Memory B cell (primary cell): ENCODE measurements at regions not wholly inside any gene's neighbourhood (a gene's known extent, or its start where the extent isn't known, plus 50 kb on each side); places are given as distances from the start of the nearest gene placed in this dataset.
"Not testable (repeated sequence)": the region's sequence is repeated elsewhere in the genome, so short reads cannot be mapped to it uniquely, and the experiment has no call there.

Experiments
- ATAC-seq: fragments of 150-1000 bp; cut with Tn5 transposase; 2 replicates; pipeline ENCODE4 v1.10.0; 2021; ENCODE audit warnings: low read depth, mild to moderate bottlenecking, moderate library complexity
- DNase-seq, 2 donors: peaks; one replicate each; pipeline ENCODE4 v3.0.0; 2022; ENCODE audit warnings: low spot score in 2 of 2
- H3K27ac Mint-ChIP-seq: one replicate; pipeline ENCODE4 v1.8.0; 2022; ENCODE audit warnings: mild to moderate bottlenecking, moderate library complexity, mixed read lengths
- H3K27me3 Mint-ChIP-seq: one replicate; pipeline ENCODE4 v1.8.0; 2022; ENCODE audit warnings: mixed read lengths
- H3K36me3 Mint-ChIP-seq: one replicate; pipeline ENCODE4 v1.8.0; 2022; ENCODE audit warnings: mild to moderate bottlenecking, mixed read lengths
- H3K4me1 Mint-ChIP-seq: one replicate; pipeline ENCODE4 v1.8.0; 2022; ENCODE audit warnings: mixed read lengths
- H3K4me3 Mint-ChIP-seq: one replicate; pipeline ENCODE4 v1.8.0; 2022; ENCODE audit warnings: mild to moderate bottlenecking, moderate library complexity, mixed read lengths
- H3K9me3 Mint-ChIP-seq: one replicate; pipeline ENCODE4 v1.8.0; 2022; ENCODE audit warnings: mixed read lengths

- no peak overlapping the region for H3K27ac Mint-ChIP-seq
- no peaks in the 10 kb centered on the region for H3K4me1 Mint-ChIP-seq
- peaks cover 2% of the 10 kb centered on the region for H3K36me3 Mint-ChIP-seq
- no peak overlapping the region for H3K4me3 Mint-ChIP-seq
- ATAC-seq, result no peak
- H3K27me3 Mint-ChIP-seq, result no peaks in the 10 kb centered on the region
- H3K9me3 Mint-ChIP-seq, result peaks cover 2% of the 10 kb centered on the region
- no peak for DNase-seq
These were observed 92.9 kb upstream of the PIP4K2A start for GRCh38 chr10:22807238-22807637.

DNA sequence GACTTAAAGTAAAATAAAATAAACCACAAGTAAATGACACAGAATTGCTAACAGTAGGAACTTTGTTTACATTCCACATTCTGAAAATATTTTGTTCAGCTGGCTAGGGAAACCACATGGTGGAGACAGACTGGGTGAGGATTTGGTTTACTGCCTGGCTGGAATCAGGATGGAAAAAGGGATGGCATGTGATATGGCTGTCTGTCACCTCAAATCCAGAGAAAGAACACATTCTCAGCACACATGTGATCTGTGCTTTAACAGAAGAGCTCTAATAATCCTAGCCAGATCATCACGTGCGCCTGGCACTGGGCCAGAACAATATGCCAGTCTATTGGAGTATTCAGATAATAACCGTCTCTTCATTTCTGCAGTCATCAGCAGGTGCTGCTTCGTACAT is 90.9 kb upstream of the PIP4K2A start:
- Mint-ChIP-seq H3K9me3 (no peaks in the 10 kb centered on the region), H3K4me3 (no peak overlapping the region), H3K4me1 (no peaks in the 10 kb centered on the region), H3K27ac (no peak overlapping the region), H3K36me3 (no peaks in the 10 kb centered on the region), H3K27me3 (peaks cover 1% of the 10 kb centered on the region)
- no peak for ATAC-seq
- no peak for DNase-seq

- ATAC-seq (no peak), DNase-seq (no peak)
- no peaks in the 10 kb centered on the region for H3K9me3 Mint-ChIP-seq
- H3K4me1 Mint-ChIP-seq, result no peaks in the 10 kb centered on the region
- H3K36me3 Mint-ChIP-seq, result no peaks in the 10 kb centered on the region
- H3K4me3 Mint-ChIP-seq, result no peak overlapping the region
- H3K27ac Mint-ChIP-seq, result no peak overlapping the region
- peaks cover 3% of the 10 kb centered on the region for H3K27me3 Mint-ChIP-seq
These were observed 89.0 kb upstream of the PIP4K2A start for GRCh38 chr10:22803261-22803885.

DNA sequence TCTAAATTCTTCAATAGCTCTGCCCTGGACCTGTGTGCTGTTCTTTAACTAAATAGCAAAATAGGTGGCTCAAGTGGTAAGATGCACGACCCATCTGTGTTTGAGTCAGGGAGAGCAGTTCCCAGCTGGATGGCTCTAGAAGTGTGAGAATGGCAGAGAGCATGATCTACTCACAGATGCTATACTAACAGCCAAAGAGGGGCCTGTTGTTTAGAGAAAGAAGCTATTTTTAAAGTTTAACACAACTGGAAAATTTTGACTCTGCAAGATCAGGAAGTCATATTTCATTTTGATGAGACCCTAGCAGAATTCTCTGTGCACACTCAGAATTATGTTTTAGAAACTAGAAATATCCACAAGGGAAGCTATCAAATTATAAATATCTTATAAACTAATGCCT is 87.4 kb upstream of the PIP4K2A start:
- DNase-seq (no peak), ATAC-seq (no peak)
- H3K36me3 Mint-ChIP-seq, result no peaks in the 10 kb centered on the region
- no peak overlapping the region for H3K27ac Mint-ChIP-seq
- H3K9me3 Mint-ChIP-seq, result no peaks in the 10 kb centered on the region
- peaks cover 3% of the 10 kb centered on the region for H3K27me3 Mint-ChIP-seq
- no peak overlapping the region for H3K4me3 Mint-ChIP-seq
- H3K4me1 Mint-ChIP-seq, result no peaks in the 10 kb centered on the region

DNA sequence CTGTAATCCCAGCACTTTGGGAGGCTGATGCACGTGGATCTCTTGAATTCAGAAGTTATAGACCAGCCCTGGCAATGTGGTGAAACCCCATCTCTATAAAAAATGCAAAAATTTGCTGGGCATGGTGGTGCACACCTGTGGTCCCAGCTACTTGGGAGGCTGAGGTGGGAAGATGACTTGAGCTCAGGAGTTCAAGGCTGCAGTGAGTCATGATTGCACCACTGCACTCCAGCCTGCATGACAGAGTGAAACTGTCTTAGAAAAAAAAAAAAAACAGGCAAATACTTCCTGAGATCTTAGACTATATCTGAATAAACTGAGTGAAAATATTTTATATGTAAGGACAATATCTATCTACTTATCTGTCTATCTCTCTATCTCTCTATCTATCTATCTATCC is 83.4 kb upstream of the PIP4K2A start:
- not testable (repeated sequence) for H3K4me3 Mint-ChIP-seq, ATAC-seq, H3K4me1 Mint-ChIP-seq, H3K36me3 Mint-ChIP-seq, H3K27ac Mint-ChIP-seq, DNase-seq, H3K9me3 Mint-ChIP-seq, H3K27me3 Mint-ChIP-seq

DNA sequence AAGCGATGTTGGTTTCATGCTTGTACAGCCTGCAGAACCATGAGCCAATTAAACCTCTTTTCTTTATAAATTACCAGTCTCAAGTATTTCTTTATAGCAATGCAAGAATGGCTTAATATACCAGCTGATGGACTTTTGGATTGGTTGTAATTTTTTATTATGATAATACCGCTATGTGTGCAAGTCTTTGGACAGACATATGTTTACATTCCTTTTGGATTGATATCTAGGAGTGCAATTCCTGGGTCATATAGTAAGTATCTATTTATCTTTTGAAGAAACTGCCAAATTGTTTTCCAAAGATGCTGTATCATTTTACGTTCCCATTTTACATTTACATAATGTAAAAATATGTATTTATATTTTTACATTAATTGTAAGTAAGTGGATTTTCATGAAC is 81.2 kb upstream of the PIP4K2A start:
- ATAC-seq, result no peak
- no peak overlapping the region for H3K4me3 Mint-ChIP-seq

GRCh38 chr10:22792161-22792560 is 77.8 kb upstream of the PIP4K2A start:
- no peaks in the 10 kb centered on the region for H3K36me3 Mint-ChIP-seq
- no peak overlapping the region for H3K4me3 Mint-ChIP-seq
- DNase-seq (no peak), ATAC-seq (no peak)
- H3K27ac Mint-ChIP-seq, result no peak overlapping the region
- H3K9me3 Mint-ChIP-seq, result no peaks in the 10 kb centered on the region
- H3K4me1 Mint-ChIP-seq, result no peaks in the 10 kb centered on the region
- H3K27me3 Mint-ChIP-seq, result no peaks in the 10 kb centered on the region

More for the DNA sequence above, 81.2 kb upstream of the PIP4K2A start:
- no peaks in the 10 kb centered on the region for H3K36me3 Mint-ChIP-seq
- H3K4me1 Mint-ChIP-seq, result no peaks in the 10 kb centered on the region
- no peaks in the 10 kb centered on the region for H3K9me3 Mint-ChIP-seq
- H3K27me3 Mint-ChIP-seq, result peaks cover 2% of the 10 kb centered on the region
- no peak for DNase-seq
- H3K27ac Mint-ChIP-seq, result no peak overlapping the region

- Mint-ChIP-seq H3K4me3 (no peak overlapping the region), H3K36me3 (no peaks in the 10 kb centered on the region), H3K4me1 (no peaks in the 10 kb centered on the region), H3K27me3 (no peaks in the 10 kb centered on the region), H3K9me3 (no peaks in the 10 kb centered on the region), H3K27ac (no peak overlapping the region)
- ATAC-seq, result no peak
- DNase-seq, result no peak
These were observed 77.3 kb upstream of the PIP4K2A start for GRCh38 chr10:22791665-22792064.

DNA sequence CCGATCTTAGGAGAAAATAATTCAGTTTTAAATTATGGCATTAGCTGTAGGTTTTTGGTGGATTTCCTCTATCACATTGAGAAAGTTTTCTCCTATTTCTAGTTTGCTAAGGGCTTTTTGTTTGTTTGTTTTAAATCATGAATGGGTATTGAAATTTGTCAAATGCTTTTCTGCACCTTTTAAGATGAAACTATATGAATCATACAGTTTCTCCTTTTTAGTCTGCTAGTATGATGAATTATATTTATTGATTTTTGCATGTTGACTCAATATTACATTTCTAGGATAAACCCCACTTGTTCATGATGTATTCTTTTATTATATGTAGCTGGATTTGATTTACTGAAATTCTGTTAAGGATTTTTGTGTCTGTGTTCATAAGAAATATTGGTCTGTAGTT is 70.3 kb upstream of the PIP4K2A start:
- Mint-ChIP-seq H3K27ac (no peak overlapping the region), H3K36me3 (no peaks in the 10 kb centered on the region), H3K4me1 (peaks cover 3% of the 10 kb centered on the region), H3K9me3 (no peaks in the 10 kb centered on the region), H3K4me3 (no peak overlapping the region), H3K27me3 (no peaks in the 10 kb centered on the region)
- DNase-seq, result no peak
- no peak for ATAC-seq

GRCh38 chr10:22783807-22784206 is 69.4 kb upstream of the PIP4K2A start:
- peaks cover 3% of the 10 kb centered on the region for H3K4me1 Mint-ChIP-seq
- H3K27ac Mint-ChIP-seq, result no peak overlapping the region
- peaks cover under 1% of the 10 kb centered on the region for H3K27me3 Mint-ChIP-seq
- no peaks in the 10 kb centered on the region for H3K36me3 Mint-ChIP-seq
- no peaks in the 10 kb centered on the region for H3K9me3 Mint-ChIP-seq
- H3K4me3 Mint-ChIP-seq, result no peak overlapping the region
- ATAC-seq (no peak), DNase-seq (no peak)

DNA sequence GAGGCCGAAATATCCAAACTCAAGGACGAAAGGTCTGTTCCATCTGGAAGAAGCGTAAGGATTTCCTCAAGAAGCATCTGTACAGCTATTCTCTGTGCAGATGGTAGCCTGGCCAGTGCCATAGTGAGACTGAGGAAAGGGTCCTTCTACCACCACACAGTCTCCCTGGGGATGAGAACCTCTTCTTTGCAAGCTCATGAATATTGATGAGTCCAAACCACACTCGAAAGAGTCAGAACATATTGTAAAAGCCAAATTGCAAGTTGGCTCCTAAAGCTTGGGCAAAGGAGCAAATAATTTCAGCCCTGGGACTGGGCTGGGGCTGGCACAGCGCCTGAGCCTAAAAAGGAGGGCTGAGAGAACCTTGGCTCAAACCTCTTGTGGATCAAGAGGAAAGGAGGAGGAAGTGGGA is 66.1 kb upstream of the PIP4K2A start:
- Mint-ChIP-seq H3K4me1 (peaks cover 3% of the 10 kb centered on the region), H3K36me3 (peaks cover 4% of the 10 kb centered on the region), H3K27me3 (peaks cover 2% of the 10 kb centered on the region), H3K9me3 (peaks cover 6% of the 10 kb centered on the region), H3K4me3 (no peak overlapping the region), H3K27ac (no peak overlapping the region)
- ATAC-seq (no peak), DNase-seq (no peak)

- Mint-ChIP-seq H3K4me3 (no peak overlapping the region), H3K4me1 (peaks cover 3% of the 10 kb centered on the region), H3K27ac (no peak overlapping the region), H3K36me3 (peaks cover 4% of the 10 kb centered on the region), H3K27me3 (peaks cover 2% of the 10 kb centered on the region), H3K9me3 (peaks cover 6% of the 10 kb centered on the region)
- no peak for DNase-seq
- no peak for ATAC-seq
These were observed 65.1 kb upstream of the PIP4K2A start for GRCh38 chr10:22779331-22780019.

DNA sequence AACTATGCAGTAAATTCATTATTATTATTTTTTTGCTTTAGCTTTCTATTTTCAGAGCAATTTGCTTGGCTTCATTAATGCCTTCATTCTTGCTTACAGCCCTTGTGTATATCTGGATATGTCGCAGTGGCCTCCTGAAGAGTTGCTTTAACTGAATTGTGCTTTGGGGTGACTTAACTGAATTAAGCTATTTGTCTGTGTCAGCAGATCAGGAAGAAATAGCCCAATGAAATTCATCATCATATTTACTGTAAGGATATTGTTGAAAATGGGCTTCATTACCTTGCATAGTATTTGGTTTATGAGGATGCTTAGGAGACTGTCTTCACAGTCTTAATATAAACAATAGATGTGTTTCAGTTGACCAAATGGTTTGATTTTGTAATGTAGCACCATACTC is 59.7 kb upstream of the PIP4K2A start:
- ATAC-seq, result no peak
- H3K27me3 Mint-ChIP-seq, result peaks cover 2% of the 10 kb centered on the region
- no peak overlapping the region for H3K4me3 Mint-ChIP-seq
- peaks cover 2% of the 10 kb centered on the region for H3K4me1 Mint-ChIP-seq
- H3K36me3 Mint-ChIP-seq, result peaks cover 6% of the 10 kb centered on the region
- DNase-seq, result no peak
- H3K9me3 Mint-ChIP-seq, result peaks cover 8% of the 10 kb centered on the region
- H3K27ac Mint-ChIP-seq, result no peak overlapping the region

DNA sequence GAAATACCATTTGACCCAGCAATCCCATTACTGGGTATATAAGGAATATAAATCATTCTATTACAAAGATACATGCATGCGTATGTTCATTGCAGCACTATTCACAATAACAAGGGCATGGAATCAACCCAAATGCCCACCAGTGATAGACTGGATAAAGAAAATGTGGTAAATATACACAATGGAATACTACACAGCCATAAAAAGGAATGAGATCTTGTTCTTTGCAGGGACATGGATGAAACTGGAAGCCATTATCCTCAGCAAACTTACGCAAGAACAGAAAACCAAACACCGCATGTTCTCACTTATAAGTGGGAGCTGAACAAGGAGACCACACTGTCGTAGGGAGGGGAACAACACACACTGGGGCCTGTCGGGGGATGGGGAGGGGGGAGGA is 57.3 kb upstream of the PIP4K2A start:
- ATAC-seq, H3K9me3 Mint-ChIP-seq, H3K4me3 Mint-ChIP-seq, DNase-seq, H3K27me3 Mint-ChIP-seq, H3K36me3 Mint-ChIP-seq, H3K27ac Mint-ChIP-seq: not testable (repeated sequence)
- peaks cover 13% of the 10 kb centered on the region for H3K4me1 Mint-ChIP-seq

GRCh38 chr10:22770270-22770669 is 55.9 kb upstream of the PIP4K2A start:
- peaks cover 21% of the 10 kb centered on the region for H3K4me1 Mint-ChIP-seq
- DNase-seq (no peak), ATAC-seq (no peak)
- H3K36me3 Mint-ChIP-seq, result peaks cover 2% of the 10 kb centered on the region
- no peaks in the 10 kb centered on the region for H3K27me3 Mint-ChIP-seq
- peaks cover 5% of the 10 kb centered on the region for H3K9me3 Mint-ChIP-seq
- no peak overlapping the region for H3K4me3 Mint-ChIP-seq
- no peak overlapping the region for H3K27ac Mint-ChIP-seq
